WTC11 (cell line): ENCODE measurements at regions not wholly inside any gene's neighbourhood (a gene's known extent, or its start where the extent isn't known, plus 50 kb on each side); places are given as distances from the start of the nearest gene placed in this dataset.

Experiments used
- ATAC-seq: fragments of 200-7000 bp; cut with Tn5 transposase; 2 replicates; pipeline ENCODE4 v1.10.0; 2021; ENCODE audit warnings: mild to moderate bottlenecking, moderate library complexity
- CTCF ChIA-PET: fragments of 300-600 bp; sonication (Branson Sonifier 250); formaldehyde crosslinking; loops from one replicate; lab custom pipeline; 2021; ENCODE audit warnings: antibody characterized with exemption; lab: Charles Lee
- POLR2A ChIA-PET: fragments of 350-600 bp; sonication (Branson Sonifier 250); formaldehyde crosslinking; loops from one replicate; lab custom pipeline; 2021; ENCODE audit warnings: antibody characterized with exemption; lab: Charles Lee
- DNase-seq: peaks from one replicate; pipeline ENCODE4 v3.0.0; 2021; ENCODE audit warnings: low spot score
- H3K27ac Mint-ChIP-seq: 2 replicates; pipeline ENCODE4 v1.8.0; 2021; ENCODE audit warnings: mixed read lengths
- H3K27me3 Mint-ChIP-seq: 2 replicates; pipeline ENCODE4 v1.8.0; 2021; ENCODE audit warnings: low read depth, mild to moderate bottlenecking, moderate library complexity, mixed read lengths
- H3K36me3 Mint-ChIP-seq: 2 replicates; pipeline ENCODE4 v1.8.0; 2021; ENCODE audit warnings: mixed read lengths
- H3K4me1 Mint-ChIP-seq: 2 replicates; pipeline ENCODE4 v1.8.0; 2022; ENCODE audit warnings: mixed read lengths
- H3K4me3 Mint-ChIP-seq: 2 replicates; pipeline ENCODE4 v1.8.0; 2021; ENCODE audit warnings: mild to moderate bottlenecking, moderate library complexity, mixed read lengths
- H3K9me3 Mint-ChIP-seq: 2 replicates; pipeline ENCODE4 v1.8.0; 2021; ENCODE audit warnings: mixed read lengths
- CBFB ChIP-seq: sonication (generic); formaldehyde crosslinking; IDR thresholded peaks from 2 replicates; pipeline ENCODE4 v1.8.1; 2022; ENCODE audit warnings: mild to moderate bottlenecking, low read depth, missing genetic modification reagents
- CREM ChIP-seq: sonication (generic); formaldehyde crosslinking; IDR thresholded peaks from 2 replicates; pipeline ENCODE4 v1.8.1; 2022; ENCODE audit warnings: mild to moderate bottlenecking, missing genetic modification reagents, moderate library complexity
- JAZF1 ChIP-seq: fragments of 250-450 bp; sonication (Bioruptor Pico); IDR thresholded peaks from 2 replicates; pipeline ENCODE4 v1.9.0; 2021; ENCODE audit warnings: moderate library complexity, mild to moderate bottlenecking, inconsistent platforms
- JUN ChIP-seq: sonication (generic); formaldehyde crosslinking; IDR thresholded peaks from 2 replicates; pipeline ENCODE4 v1.8.0; 2023; ENCODE audit warnings: mild to moderate bottlenecking, missing genetic modification reagents
- KAT7 ChIP-seq: sonication (generic); formaldehyde crosslinking; IDR thresholded peaks from 2 replicates; pipeline ENCODE4 v1.8.1; 2023; ENCODE audit warnings: missing genetic modification reagents, mild to moderate bottlenecking, borderline replicate concordance
- MXD4 ChIP-seq: fragments of 250-450 bp; sonication (Bioruptor Pico); IDR thresholded peaks from 2 replicates; pipeline ENCODE4 v1.8.0; 2021; ENCODE audit warnings: mild to moderate bottlenecking, moderate library complexity, borderline replicate concordance
- RORB ChIP-seq: fragments of 250-450 bp; sonication (Bioruptor Pico); IDR thresholded peaks from 2 replicates; pipeline ENCODE4 v1.9.0; 2021; ENCODE audit warnings: mild to moderate bottlenecking
- SP1 ChIP-seq: sonication (generic); formaldehyde crosslinking; conservative IDR thresholded peaks from 2 replicates; pipeline ENCODE4 v1.8.1; 2022; ENCODE audit warnings: missing genetic modification reagents
- TCF7 ChIP-seq: sonication (generic); formaldehyde crosslinking; IDR thresholded peaks from 2 replicates; pipeline ENCODE4 v1.8.0; 2022; ENCODE audit warnings: mild to moderate bottlenecking, low read depth, missing genetic modification reagents, moderate library complexity
- TEAD4 ChIP-seq: sonication (generic); formaldehyde crosslinking; IDR thresholded peaks from 2 replicates; pipeline ENCODE4 v1.8.0; 2022; ENCODE audit warnings: mild to moderate bottlenecking, missing genetic modification reagents
- ZNF121 ChIP-seq: sonication (generic); formaldehyde crosslinking; IDR thresholded peaks from 2 replicates; pipeline ENCODE4 v1.8.0; 2023; ENCODE audit warnings: missing genetic modification reagents
- ZNF219 ChIP-seq: sonication (generic); formaldehyde crosslinking; IDR thresholded peaks from 2 replicates; pipeline ENCODE4 v1.8.0; 2023; ENCODE audit warnings: missing genetic modification reagents, mild to moderate bottlenecking, borderline replicate concordance
- ZNF232 ChIP-seq: sonication (generic); formaldehyde crosslinking; IDR thresholded peaks from 2 replicates; pipeline ENCODE4 v1.8.0; 2022; ENCODE audit warnings: mild to moderate bottlenecking, missing genetic modification reagents
- ZNF263 ChIP-seq: sonication (generic); formaldehyde crosslinking; IDR thresholded peaks from 2 replicates; pipeline ENCODE4 v1.8.1; 2022; ENCODE audit warnings: low read depth, mild to moderate bottlenecking, moderate library complexity, missing genetic modification reagents
- ZNF423 ChIP-seq: fragments of 250-450 bp; sonication (Bioruptor Pico); IDR thresholded peaks from 2 replicates; pipeline ENCODE4 v2.1.2; 2022; ENCODE audit warnings: mild to moderate bottlenecking, moderate library complexity
- TF ChIP-seq, protein P1 (sequence below): sonication (generic); formaldehyde crosslinking; IDR thresholded peaks from 2 replicates; pipeline ENCODE4 v1.8.0; 2022; ENCODE audit warnings: missing genetic modification reagents
- TF ChIP-seq, protein P2 (sequence below): fragments of 250-450 bp; sonication (Bioruptor Pico); IDR thresholded peaks from 2 replicates; pipeline ENCODE4 v1.9.0; 2021; ENCODE audit warnings: mild to moderate bottlenecking
- TF ChIP-seq, protein P3 (sequence below): fragments of 250-450 bp; sonication (Bioruptor Pico); IDR thresholded peaks from 2 replicates; pipeline ENCODE4 v1.9.0; 2021; ENCODE audit warnings: mild to moderate bottlenecking
- TF ChIP-seq, protein P4 (sequence below): sonication (generic); formaldehyde crosslinking; IDR thresholded peaks from 2 replicates; pipeline ENCODE4 v1.8.0; 2023; ENCODE audit warnings: missing genetic modification reagents, mild to moderate bottlenecking, borderline replicate concordance
- TF ChIP-seq, protein P5 (sequence below): sonication (generic); formaldehyde crosslinking; IDR thresholded peaks from 2 replicates; pipeline ENCODE4 v1.8.1; 2022; ENCODE audit warnings: mild to moderate bottlenecking, moderate library complexity, missing genetic modification reagents
- TF ChIP-seq, protein P6 (sequence below): sonication (generic); formaldehyde crosslinking; IDR thresholded peaks from 2 replicates; pipeline ENCODE4 v1.8.0; 2022; ENCODE audit warnings: mild to moderate bottlenecking, missing genetic modification reagents
- TF ChIP-seq, protein P7 (sequence below): sonication (generic); formaldehyde crosslinking; IDR thresholded peaks from 2 replicates; pipeline ENCODE4 v1.8.1; 2023; ENCODE audit warnings: mild to moderate bottlenecking, missing genetic modification reagents, moderate library complexity

DNA sequence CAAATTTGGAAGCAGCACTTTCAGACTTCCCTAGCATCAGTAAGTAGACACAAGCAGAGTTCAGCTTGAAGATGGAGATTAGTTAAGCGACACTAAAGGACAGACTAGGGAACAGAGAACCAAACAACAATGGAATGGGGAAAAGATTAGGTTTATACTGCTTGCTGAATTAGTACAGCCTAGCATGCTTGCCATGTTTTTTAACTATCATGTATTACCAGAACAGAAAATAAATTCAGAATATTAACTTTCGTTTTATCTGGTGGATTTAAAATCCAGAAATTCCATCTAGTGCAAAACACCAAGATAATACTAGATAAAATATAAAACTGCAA lies 451.5 kb upstream of the SLC10A2 start (continued):
- TF ChIP-seq, protein P1, sequence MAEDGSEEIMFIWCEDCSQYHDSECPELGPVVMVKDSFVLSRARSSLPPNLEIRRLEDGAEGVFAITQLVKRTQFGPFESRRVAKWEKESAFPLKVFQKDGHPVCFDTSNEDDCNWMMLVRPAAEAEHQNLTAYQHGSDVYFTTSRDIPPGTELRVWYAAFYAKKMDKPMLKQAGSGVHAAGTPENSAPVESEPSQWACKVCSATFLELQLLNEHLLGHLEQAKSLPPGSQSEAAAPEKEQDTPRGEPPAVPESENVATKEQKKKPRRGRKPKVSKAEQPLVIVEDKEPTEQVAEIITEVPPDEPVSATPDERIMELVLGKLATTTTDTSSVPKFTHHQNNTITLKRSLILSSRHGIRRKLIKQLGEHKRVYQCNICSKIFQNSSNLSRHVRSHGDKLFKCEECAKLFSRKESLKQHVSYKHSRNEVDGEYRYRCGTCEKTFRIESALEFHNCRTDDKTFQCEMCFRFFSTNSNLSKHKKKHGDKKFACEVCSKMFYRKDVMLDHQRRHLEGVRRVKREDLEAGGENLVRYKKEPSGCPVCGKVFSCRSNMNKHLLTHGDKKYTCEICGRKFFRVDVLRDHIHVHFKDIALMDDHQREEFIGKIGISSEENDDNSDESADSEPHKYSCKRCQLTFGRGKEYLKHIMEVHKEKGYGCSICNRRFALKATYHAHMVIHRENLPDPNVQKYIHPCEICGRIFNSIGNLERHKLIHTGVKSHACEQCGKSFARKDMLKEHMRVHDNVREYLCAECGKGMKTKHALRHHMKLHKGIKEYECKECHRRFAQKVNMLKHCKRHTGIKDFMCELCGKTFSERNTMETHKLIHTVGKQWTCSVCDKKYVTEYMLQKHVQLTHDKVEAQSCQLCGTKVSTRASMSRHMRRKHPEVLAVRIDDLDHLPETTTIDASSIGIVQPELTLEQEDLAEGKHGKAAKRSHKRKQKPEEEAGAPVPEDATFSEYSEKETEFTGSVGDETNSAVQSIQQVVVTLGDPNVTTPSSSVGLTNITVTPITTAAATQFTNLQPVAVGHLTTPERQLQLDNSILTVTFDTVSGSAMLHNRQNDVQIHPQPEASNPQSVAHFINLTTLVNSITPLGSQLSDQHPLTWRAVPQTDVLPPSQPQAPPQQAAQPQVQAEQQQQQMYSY = no peak
- TF ChIP-seq ZNF219 (CRISPR knock-in tag) = no peak
- TF ChIP-seq, protein P2, sequence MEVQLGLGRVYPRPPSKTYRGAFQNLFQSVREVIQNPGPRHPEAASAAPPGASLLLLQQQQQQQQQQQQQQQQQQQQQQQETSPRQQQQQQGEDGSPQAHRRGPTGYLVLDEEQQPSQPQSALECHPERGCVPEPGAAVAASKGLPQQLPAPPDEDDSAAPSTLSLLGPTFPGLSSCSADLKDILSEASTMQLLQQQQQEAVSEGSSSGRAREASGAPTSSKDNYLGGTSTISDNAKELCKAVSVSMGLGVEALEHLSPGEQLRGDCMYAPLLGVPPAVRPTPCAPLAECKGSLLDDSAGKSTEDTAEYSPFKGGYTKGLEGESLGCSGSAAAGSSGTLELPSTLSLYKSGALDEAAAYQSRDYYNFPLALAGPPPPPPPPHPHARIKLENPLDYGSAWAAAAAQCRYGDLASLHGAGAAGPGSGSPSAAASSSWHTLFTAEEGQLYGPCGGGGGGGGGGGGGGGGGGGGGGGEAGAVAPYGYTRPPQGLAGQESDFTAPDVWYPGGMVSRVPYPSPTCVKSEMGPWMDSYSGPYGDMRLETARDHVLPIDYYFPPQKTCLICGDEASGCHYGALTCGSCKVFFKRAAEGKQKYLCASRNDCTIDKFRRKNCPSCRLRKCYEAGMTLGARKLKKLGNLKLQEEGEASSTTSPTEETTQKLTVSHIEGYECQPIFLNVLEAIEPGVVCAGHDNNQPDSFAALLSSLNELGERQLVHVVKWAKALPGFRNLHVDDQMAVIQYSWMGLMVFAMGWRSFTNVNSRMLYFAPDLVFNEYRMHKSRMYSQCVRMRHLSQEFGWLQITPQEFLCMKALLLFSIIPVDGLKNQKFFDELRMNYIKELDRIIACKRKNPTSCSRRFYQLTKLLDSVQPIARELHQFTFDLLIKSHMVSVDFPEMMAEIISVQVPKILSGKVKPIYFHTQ = no peak
- TF ChIP-seq, protein P3, sequence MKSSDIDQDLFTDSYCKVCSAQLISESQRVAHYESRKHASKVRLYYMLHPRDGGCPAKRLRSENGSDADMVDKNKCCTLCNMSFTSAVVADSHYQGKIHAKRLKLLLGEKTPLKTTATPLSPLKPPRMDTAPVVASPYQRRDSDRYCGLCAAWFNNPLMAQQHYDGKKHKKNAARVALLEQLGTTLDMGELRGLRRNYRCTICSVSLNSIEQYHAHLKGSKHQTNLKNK (CRISPR knock-in tag) = no peak
- no peak for TF ChIP-seq SP1
- no peak for TF ChIP-seq ZNF121 (CRISPR knock-in tag)

DNA sequence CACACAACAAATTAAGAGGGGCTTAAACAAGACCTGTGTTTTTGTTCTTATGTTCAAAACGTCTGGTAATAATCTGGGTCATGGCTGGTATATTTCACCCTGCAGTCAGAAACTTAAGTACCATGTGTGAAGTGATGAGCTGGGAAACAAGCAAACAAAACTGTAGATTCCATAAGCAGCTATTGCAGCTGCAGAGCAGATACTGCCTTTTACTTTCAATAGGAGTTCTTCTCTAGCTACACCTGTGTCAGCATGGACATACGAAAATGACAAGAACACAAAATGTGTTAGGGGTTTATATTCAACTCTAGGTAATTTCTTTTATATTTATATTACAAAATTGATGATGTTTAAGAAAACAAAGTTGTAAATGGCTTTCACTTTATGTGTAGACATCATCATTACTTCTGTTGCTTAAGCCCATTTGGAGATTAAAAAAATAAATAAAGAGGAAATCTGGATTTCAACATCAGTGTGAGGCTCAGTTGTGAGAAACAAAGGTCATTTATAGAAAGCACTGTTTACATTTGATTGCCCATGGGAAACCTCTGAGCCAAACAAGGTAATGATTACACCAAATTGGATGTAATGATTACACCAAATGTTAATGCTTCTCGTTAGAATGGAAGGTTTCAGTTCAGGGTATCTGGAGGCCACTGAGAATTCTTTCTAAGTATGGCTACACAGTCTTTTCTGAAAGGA lies 451.0 kb upstream of the SLC10A2 start:
- ATAC-seq = no peak
- POLR2A ChIA-PET = interaction anchor here (0.6 kb wide), 1 partner anchor 242 kb away, joined by 3 read pairs; no protein-coding TSS in a partner anchor
- H3K27ac Mint-ChIP-seq = no peak overlapping the region
- TF ChIP-seq MXD4 (CRISPR knock-in tag) (no peak), KAT7 (CRISPR knock-in tag) (no peak), JAZF1 (no peak), ZNF423 (CRISPR knock-in tag) (no peak), CBFB (CRISPR knock-in tag) (no peak), ZNF232 (no peak), ZNF263 (CRISPR knock-in tag) (no peak), JUN (CRISPR knock-in tag) (no peak), CREM (no peak), RORB (no peak), TEAD4 (no peak), TCF7 (CRISPR knock-in tag) (no peak)
- TF ChIP-seq, protein P4, sequence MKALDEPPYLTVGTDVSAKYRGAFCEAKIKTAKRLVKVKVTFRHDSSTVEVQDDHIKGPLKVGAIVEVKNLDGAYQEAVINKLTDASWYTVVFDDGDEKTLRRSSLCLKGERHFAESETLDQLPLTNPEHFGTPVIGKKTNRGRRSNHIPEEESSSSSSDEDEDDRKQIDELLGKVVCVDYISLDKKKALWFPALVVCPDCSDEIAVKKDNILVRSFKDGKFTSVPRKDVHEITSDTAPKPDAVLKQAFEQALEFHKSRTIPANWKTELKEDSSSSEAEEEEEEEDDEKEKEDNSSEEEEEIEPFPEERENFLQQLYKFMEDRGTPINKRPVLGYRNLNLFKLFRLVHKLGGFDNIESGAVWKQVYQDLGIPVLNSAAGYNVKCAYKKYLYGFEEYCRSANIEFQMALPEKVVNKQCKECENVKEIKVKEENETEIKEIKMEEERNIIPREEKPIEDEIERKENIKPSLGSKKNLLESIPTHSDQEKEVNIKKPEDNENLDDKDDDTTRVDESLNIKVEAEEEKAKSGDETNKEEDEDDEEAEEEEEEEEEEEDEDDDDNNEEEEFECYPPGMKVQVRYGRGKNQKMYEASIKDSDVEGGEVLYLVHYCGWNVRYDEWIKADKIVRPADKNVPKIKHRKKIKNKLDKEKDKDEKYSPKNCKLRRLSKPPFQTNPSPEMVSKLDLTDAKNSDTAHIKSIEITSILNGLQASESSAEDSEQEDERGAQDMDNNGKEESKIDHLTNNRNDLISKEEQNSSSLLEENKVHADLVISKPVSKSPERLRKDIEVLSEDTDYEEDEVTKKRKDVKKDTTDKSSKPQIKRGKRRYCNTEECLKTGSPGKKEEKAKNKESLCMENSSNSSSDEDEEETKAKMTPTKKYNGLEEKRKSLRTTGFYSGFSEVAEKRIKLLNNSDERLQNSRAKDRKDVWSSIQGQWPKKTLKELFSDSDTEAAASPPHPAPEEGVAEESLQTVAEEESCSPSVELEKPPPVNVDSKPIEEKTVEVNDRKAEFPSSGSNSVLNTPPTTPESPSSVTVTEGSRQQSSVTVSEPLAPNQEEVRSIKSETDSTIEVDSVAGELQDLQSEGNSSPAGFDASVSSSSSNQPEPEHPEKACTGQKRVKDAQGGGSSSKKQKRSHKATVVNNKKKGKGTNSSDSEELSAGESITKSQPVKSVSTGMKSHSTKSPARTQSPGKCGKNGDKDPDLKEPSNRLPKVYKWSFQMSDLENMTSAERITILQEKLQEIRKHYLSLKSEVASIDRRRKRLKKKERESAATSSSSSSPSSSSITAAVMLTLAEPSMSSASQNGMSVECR (CRISPR knock-in tag) = no peak
- TF ChIP-seq, protein P5, sequence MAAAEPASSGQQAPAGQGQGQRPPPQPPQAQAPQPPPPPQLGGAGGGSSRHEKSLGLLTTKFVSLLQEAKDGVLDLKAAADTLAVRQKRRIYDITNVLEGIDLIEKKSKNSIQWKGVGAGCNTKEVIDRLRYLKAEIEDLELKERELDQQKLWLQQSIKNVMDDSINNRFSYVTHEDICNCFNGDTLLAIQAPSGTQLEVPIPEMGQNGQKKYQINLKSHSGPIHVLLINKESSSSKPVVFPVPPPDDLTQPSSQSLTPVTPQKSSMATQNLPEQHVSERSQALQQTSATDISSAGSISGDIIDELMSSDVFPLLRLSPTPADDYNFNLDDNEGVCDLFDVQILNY = no peak
- TF ChIP-seq, protein P6, sequence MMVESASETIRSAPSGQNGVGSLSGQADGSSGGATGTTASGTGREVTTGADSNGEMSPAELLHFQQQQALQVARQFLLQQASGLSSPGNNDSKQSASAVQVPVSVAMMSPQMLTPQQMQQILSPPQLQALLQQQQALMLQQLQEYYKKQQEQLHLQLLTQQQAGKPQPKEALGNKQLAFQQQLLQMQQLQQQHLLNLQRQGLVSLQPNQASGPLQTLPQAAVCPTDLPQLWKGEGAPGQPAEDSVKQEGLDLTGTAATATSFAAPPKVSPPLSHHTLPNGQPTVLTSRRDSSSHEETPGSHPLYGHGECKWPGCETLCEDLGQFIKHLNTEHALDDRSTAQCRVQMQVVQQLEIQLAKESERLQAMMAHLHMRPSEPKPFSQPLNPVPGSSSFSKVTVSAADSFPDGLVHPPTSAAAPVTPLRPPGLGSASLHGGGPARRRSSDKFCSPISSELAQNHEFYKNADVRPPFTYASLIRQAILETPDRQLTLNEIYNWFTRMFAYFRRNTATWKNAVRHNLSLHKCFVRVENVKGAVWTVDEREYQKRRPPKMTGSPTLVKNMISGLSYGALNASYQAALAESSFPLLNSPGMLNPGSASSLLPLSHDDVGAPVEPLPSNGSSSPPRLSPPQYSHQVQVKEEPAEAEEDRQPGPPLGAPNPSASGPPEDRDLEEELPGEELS = no peak
- TF ChIP-seq, protein P7, sequence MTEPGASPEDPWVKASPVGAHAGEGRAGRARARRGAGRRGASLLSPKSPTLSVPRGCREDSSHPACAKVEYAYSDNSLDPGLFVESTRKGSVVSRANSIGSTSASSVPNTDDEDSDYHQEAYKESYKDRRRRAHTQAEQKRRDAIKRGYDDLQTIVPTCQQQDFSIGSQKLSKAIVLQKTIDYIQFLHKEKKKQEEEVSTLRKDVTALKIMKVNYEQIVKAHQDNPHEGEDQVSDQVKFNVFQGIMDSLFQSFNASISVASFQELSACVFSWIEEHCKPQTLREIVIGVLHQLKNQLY (CRISPR knock-in tag) = no peak
- TF ChIP-seq, all 79 proteins: peak for 0
- H3K27me3 Mint-ChIP-seq = no peaks in the 10 kb centered on the region
- no peaks in the 10 kb centered on the region for H3K9me3 Mint-ChIP-seq
- no peaks in the 10 kb centered on the region for H3K36me3 Mint-ChIP-seq
- H3K4me1 Mint-ChIP-seq = peaks cover 10% of the 10 kb centered on the region
- no peak for DNase-seq
- CTCF ChIA-PET = no interaction called here
- H3K4me3 Mint-ChIP-seq = no peak overlapping the region
